ENCODE measurements at regions not wholly inside any gene's neighbourhood (a gene's known extent, or its start where the extent isn't known, plus 50 kb on each side); places are given as distances from the start of the nearest gene placed in this dataset.

GRCh38 chr2:20882466-20883170, 59.7 kb upstream of the LDAH start:
- no peak overlapping the region for H3K27ac ChIP-seq
- TF ChIP-seq ZFX (IDR thresholded peaks at IDR 0.05; ENCODE audit: borderline replicate concordance) (no peak), CTCF (IDR thresholded peaks at IDR 0.05) (no peak)

DNA sequence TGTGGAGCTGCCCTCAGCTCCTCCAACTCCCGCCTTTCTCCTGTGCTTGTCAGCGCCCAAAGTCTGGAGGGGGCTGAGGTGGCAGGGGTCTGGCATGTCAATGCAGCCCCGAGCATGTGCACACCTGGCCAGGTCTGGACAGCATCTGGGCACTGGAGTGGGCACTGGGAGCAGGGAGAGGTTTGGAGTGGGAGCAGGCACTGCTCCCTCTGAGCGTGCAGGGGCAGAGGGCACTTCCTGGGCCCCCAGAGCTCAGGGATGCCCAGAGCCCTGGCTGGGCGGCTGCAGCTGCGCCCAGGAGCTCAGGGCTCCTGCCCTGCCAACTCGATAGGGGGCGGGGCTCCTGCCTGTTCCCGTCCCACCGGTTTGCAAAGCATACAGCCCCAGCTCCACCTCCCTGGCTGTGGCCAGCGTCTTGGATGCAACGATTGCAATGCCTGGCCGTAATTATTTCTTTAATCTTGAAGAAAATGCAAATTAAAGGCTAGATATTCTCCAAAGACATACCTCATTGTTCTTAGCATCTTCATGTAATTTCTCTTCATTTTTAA, 57.4 kb upstream of the LDAH start:
- no peak overlapping the region for H3K27ac ChIP-seq
- TF ChIP-seq CTCF (IDR thresholded peaks at IDR 0.05) (no peak), ZFX (IDR thresholded peaks at IDR 0.05; ENCODE audit: borderline replicate concordance) (no peak)

GRCh38 chr2:20879221-20879620, 56.3 kb upstream of the LDAH start:
- TF ChIP-seq CTCF (IDR thresholded peaks at IDR 0.05): no peak
- TF ChIP-seq ZFX (IDR thresholded peaks at IDR 0.05; ENCODE audit: borderline replicate concordance): no peak
- no peak overlapping the region for H3K27ac ChIP-seq

- no peak overlapping the region for H3K27ac ChIP-seq
- TF ChIP-seq CTCF (IDR thresholded peaks at IDR 0.05) (no peak), ZFX (IDR thresholded peaks at IDR 0.05; ENCODE audit: borderline replicate concordance) (no peak)
Measured at GRCh38 chr2:20877960-20878359, 55.1 kb upstream of the LDAH start.
